Suprapubic skin (tissue), 4 donors: ENCODE measurements at regions not wholly inside any gene's neighbourhood (a gene's known extent, or its start where the extent isn't known, plus 50 kb on each side); places are given as distances from the start of the nearest gene placed in this dataset.

Experiments used
- DNase-seq, 2 donors: peaks; one replicate each; pipeline ENCODE4 v3.0.0-alpha.2; 2019; ENCODE audit warnings: low spot score in 2 of 2
- H3K27ac ChIP-seq: fragments of 200-600 bp; sonication (generic); one replicate; pipeline ENCODE4 v1.5.1; 2019
- H3K27me3 ChIP-seq: fragments of 200-600 bp; sonication (generic); one replicate; pipeline ENCODE4 v1.5.1; 2019
- H3K36me3 ChIP-seq: fragments of 200-600 bp; sonication (generic); one replicate; pipeline ENCODE4 v1.5.1; 2019
- H3K4me1 ChIP-seq: fragments of 200-600 bp; sonication (generic); one replicate; pipeline ENCODE4 v1.5.1; 2019
- H3K4me3 ChIP-seq: fragments of 200-600 bp; sonication (generic); one replicate; pipeline ENCODE4 v1.5.1; 2019; ENCODE audit warnings: mild to moderate bottlenecking
- H3K9me3 ChIP-seq: fragments of 200-600 bp; sonication (generic); one replicate; pipeline ENCODE4 v1.5.1; 2019
- EP300 ChIP-seq: sonication (generic); formaldehyde crosslinking; IDR thresholded peaks from one replicate; pipeline ENCODE4 v1.6.1; 2017; ENCODE audit warnings: antibody characterized with exemption
- POLR2A ChIP-seq, 2 donors: fragments of 450-650 bp; IDR thresholded peaks; one replicate each; pipeline ENCODE4 v1.6.1; 2017; ENCODE audit warnings: antibody characterized with exemption in 2 of 2, mild to moderate bottlenecking in 2 of 2, moderate library complexity in 2 of 2
- POLR2AphosphoS5 ChIP-seq, 3 donors: sonication (generic); formaldehyde crosslinking; IDR thresholded peaks; one replicate each; pipeline ENCODE4 v1.6.1; 2017; ENCODE audit warnings: antibody characterized with exemption in 3 of 3
- WGBS: methylation state at CpG from one replicate; pipeline ENCODE4 v1.1.5; 2018; 5-methylcytosine and 5-hydroxymethylcytosine counted together
- TF ChIP-seq, protein P1 (sequence below), 2 donors: fragments of 200-600 bp in 1 of 2; fragments of 450-650 bp in 1 of 2; sonication (generic) in 1 of 2; IDR thresholded peaks; one replicate each; pipeline ENCODE4 v1.5.1; 2016 to 2019; ENCODE audit warnings: antibody characterized with exemption in 2 of 2, mild to moderate bottlenecking in 1 of 2, moderate library complexity in 1 of 2

DNA sequence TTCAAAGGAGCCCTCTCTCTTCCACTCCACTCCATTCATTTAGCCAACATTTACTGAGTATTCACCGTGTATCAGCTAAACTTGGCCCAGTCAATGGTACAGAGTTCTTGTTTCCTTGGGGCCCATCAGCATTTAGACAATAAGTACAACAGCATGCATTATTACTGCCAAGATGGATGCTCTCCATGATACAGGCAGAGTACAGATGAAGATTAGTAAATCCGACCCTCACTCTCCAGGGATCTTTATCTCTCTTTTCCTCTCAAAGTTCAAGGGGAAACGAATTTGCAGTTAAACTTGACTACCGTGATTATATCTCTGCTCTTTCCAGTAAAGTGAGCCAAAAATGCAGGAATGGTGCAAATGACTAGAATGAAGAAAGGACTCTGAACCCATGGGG lies 184.6 kb upstream of the DUSP10 start:
- Histone ChIP-seq H3K4me3 (no peak overlapping the region), H3K27ac (no peak overlapping the region), H3K9me3 (no peaks in the 10 kb centered on the region), H3K4me1 (no peaks in the 10 kb centered on the region), H3K27me3 (no peaks in the 10 kb centered on the region), H3K36me3 (no peaks in the 10 kb centered on the region)
- TF ChIP-seq, protein P1, sequence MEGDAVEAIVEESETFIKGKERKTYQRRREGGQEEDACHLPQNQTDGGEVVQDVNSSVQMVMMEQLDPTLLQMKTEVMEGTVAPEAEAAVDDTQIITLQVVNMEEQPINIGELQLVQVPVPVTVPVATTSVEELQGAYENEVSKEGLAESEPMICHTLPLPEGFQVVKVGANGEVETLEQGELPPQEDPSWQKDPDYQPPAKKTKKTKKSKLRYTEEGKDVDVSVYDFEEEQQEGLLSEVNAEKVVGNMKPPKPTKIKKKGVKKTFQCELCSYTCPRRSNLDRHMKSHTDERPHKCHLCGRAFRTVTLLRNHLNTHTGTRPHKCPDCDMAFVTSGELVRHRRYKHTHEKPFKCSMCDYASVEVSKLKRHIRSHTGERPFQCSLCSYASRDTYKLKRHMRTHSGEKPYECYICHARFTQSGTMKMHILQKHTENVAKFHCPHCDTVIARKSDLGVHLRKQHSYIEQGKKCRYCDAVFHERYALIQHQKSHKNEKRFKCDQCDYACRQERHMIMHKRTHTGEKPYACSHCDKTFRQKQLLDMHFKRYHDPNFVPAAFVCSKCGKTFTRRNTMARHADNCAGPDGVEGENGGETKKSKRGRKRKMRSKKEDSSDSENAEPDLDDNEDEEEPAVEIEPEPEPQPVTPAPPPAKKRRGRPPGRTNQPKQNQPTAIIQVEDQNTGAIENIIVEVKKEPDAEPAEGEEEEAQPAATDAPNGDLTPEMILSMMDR (IDR thresholded peaks at IDR 0.05), result no peak
- TF ChIP-seq POLR2AphosphoS5 (IDR thresholded peaks at IDR 0.05) (no peak), EP300 (no peak), POLR2A (IDR thresholded peaks at IDR 0.05) (no peak)
- WGBS, result 71% methylated on average over 4 of the region's 4 CpGs
- DNase-seq, result no peak

DNA sequence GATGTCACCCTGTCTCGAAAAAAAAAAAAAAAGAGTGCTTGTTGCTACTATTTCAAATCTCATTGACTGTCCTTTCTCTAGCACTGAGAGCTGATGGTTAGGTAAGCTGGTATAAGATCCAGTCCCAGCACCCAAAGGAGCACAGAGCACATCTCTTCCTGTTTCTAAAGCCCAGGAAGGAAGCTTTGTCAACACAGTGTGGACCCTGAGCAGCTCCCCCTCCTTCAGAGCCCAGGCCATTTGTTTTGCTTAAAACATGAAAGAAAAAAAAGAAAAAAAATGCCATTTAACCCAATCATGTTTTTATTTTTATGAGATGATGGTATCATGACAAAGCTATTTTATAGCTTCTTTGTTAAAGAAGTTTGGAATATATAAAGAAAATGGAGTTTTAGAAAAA lies 184.1 kb upstream of the DUSP10 start:
- Histone ChIP-seq H3K36me3 (no peaks in the 10 kb centered on the region), H3K4me3 (no peak overlapping the region), H3K9me3 (no peaks in the 10 kb centered on the region), H3K27me3 (no peaks in the 10 kb centered on the region), H3K4me1 (no peaks in the 10 kb centered on the region), H3K27ac (no peak overlapping the region)
- no peak for DNase-seq
- TF ChIP-seq POLR2AphosphoS5 (IDR thresholded peaks at IDR 0.05) (no peak), POLR2A (IDR thresholded peaks at IDR 0.05) (no peak), EP300 (no peak)
- TF ChIP-seq, protein P1 (IDR thresholded peaks at IDR 0.05), result no peak
- WGBS, result 93% methylated on average over 1 of the region's 1 CpG

DNA sequence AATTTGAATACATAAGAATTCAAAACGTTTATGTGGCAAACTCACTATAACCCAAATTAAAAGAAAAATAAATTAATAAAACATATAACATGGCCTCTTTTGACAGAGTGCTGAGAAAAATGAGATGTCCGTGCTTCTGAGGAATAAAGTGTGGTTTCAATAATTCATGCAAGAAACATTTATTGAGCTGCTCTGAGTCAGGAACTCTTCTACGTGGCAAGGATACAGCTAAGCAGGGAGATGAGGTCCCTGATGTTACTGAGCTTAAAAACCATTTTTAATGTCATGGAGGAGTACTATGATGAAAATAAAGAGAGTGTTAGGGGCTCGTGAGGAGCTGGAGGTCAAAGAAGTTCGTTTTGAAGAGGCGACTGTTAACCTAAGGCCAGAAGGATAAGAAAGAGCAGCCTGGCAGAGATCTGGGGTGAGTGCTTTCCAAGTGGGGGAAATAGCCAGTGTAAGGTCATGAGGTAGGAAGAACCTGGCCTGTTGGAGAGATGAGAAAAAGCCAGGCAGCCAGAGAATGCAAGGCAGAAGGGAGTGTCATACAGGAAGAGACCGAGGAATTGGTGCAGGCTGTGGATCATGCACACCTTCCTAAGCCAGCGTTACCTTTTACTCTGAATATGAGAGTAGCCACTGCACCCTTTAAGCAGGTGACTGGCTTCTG lies 182.2 kb upstream of the DUSP10 start:
- no peaks in the 10 kb centered on the region for H3K27me3 ChIP-seq
- H3K4me3 ChIP-seq, result no peak overlapping the region
- H3K9me3 ChIP-seq, result no peaks in the 10 kb centered on the region
- H3K27ac ChIP-seq, result no peak overlapping the region
- no peak for DNase-seq
- no peaks in the 10 kb centered on the region for H3K4me1 ChIP-seq
- no peaks in the 10 kb centered on the region for H3K36me3 ChIP-seq
- 76% methylated on average over 8 of the region's 8 CpGs for WGBS
- TF ChIP-seq EP300 (no peak), POLR2A (IDR thresholded peaks at IDR 0.05) (no peak), POLR2AphosphoS5 (IDR thresholded peaks at IDR 0.05) (no peak)
- TF ChIP-seq, protein P1 (IDR thresholded peaks at IDR 0.05), result no peak

DNA sequence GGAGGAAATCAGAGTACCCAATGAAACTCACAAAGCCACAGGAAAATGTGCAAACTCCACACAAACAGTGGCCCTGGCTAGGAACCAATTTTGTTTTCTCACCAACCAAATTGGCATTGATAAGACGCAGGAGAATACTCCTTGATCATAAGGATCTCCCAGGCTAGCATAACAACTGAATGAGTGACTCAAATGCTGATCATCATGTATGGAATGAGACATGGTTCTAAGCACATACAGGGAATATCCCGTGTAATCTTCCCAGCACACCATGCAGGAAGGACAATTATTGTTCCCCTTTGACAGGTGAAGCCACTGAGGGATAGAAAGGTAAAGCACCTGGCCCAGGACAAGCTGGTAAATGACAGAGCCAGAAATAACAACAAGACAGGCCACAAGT lies 180.0 kb upstream of the DUSP10 start:
- Histone ChIP-seq H3K27me3 (no peaks in the 10 kb centered on the region), H3K36me3 (no peaks in the 10 kb centered on the region), H3K4me1 (no peaks in the 10 kb centered on the region), H3K9me3 (no peaks in the 10 kb centered on the region), H3K4me3 (no peak overlapping the region), H3K27ac (no peak overlapping the region)
- no peak for DNase-seq
- WGBS, result 94% methylated on average over 2 of the region's 2 CpGs
- TF ChIP-seq POLR2A (IDR thresholded peaks at IDR 0.05), result no peak

DNA sequence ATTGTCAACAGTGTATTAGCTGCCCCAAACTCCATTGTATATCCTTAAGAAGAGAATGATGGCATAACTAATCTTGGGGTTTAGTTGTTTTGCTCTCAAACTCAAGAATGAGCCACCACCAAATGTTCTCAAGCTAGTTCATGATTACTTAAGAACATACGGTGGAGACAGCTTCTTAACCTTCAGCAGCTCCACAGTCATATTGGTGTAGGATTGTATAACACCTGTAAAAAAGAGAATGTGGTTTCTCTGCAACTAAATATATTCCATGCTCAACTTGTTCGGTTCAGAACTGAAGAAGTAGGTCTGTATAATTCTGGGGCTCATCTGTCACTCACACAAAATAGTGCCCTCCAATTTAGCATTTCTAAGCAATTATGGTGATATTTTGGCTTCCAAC lies 177.9 kb upstream of the DUSP10 start:
- 92% methylated on average over 2 of the region's 2 CpGs for WGBS
- no peak for DNase-seq
- no peaks in the 10 kb centered on the region for H3K4me1 ChIP-seq
- H3K27ac ChIP-seq, result no peak overlapping the region
- no peak for TF ChIP-seq EP300
- TF ChIP-seq POLR2A (IDR thresholded peaks at IDR 0.05), result no peak
- TF ChIP-seq, protein P1 (IDR thresholded peaks at IDR 0.05), result no peak
- no peak for TF ChIP-seq POLR2AphosphoS5 (IDR thresholded peaks at IDR 0.05)
- H3K4me3 ChIP-seq, result no peak overlapping the region
- H3K36me3 ChIP-seq, result no peaks in the 10 kb centered on the region
- no peaks in the 10 kb centered on the region for H3K9me3 ChIP-seq
- H3K27me3 ChIP-seq, result no peaks in the 10 kb centered on the region

DNA sequence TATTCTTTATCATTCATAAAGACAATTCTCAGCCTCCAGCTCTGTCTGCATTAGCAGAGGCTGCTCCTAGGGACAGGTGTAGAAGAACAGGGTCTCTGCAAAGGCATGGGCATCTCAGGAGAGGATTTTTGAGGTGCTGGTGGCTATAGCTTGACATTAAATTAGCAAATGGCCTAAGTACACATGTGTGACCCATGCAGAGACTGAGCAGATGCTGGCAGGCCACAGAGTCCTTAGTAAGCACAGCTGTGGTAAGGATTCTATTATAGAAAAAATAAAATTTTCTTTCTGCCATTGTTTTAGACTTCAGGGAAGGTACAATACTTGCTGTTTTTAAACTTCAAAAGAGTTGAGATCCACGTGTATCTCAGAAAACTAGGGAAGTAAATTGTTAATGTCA lies 177.5 kb upstream of the DUSP10 start:
- Histone ChIP-seq H3K4me1 (no peaks in the 10 kb centered on the region), H3K9me3 (no peaks in the 10 kb centered on the region), H3K27me3 (no peaks in the 10 kb centered on the region), H3K36me3 (no peaks in the 10 kb centered on the region), H3K4me3 (no peak overlapping the region), H3K27ac (no peak overlapping the region)
- DNase-seq, result no peak
- TF ChIP-seq POLR2AphosphoS5 (IDR thresholded peaks at IDR 0.05) (no peak), EP300 (no peak), POLR2A (IDR thresholded peaks at IDR 0.05) (no peak)
- TF ChIP-seq, protein P1 (IDR thresholded peaks at IDR 0.05), result no peak
- 60% methylated on average over 1 of the region's 1 CpG for WGBS
